ENCODE measurements at regions not wholly inside any gene's neighbourhood (a gene's known extent, or its start where the extent isn't known, plus 50 kb on each side); places are given as distances from the start of the nearest gene placed in this dataset.
"Not testable (repeated sequence)": the region's sequence is repeated elsewhere in the genome, so short reads cannot be mapped to it uniquely, and the experiment has no call there.

DNA sequence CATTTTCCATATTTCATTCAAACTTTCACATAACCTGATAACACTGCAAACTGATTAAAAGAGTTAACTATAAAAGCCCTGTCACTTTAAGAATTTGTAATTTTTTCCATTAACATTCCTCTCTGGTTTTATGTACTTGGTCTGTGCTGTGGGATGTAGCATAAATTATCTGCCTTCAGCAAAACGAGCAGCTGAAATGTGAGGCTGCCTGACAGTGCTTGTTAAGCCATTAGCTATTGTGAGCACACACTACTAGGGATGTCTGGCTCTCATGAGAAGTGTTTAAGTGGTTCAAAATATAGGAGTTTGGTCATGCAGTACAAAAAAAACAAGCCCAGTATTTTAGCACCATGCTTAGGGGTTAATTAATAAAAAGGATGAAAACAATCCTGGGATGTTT is 63.0 kb downstream of the HOXA1 start:
- in situ Hi-C loops (cut with MboI; ENCODE audit: low pct_unique_long_range_greater_than_20kb, low sequenced_read_pairs): no loop called here
- DNase-seq: no peak

DNA sequence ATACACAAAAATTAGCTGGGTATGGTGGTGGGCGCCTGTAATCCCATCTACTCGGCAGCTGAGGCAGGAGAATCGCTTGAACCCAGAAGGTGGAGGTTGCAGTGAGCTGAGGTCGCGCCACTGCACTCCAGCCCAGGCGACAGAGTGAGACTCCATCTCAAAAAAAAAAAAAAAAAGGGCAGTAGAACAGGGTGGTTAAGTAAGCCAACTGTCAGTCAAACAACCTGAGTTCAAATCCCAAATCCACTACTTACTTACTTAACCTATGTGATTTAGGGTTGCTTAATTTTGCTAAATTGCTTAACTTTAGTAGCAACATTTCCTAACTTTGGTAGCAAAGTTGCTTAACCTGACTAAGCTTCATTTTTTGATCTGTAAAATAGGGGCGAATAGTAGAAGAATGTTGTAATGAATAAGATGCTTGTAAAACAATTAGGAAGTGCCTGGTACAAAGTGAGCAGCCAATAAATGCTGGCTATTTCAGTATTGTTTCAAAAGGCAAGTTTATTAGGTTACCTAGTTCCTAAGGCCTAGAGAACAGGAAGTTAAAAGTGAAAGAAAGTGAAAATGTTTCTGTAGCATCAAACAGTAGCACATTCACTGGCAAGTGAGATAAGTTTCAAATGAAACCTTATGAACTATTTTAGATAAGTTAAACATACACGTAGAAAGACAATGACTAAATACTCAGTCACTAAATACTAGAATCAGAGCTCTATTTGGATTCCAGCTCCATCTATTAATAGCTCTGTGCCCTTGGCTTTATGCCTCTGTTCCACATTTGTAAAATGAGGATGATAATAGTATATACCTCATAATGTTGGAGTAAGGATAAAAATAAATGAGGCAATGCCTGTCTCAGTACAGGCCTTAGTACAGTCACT is 64.3 kb downstream of the HOXA1 start:
- in situ Hi-C loops (cut with MboI; ENCODE audit: low pct_unique_long_range_greater_than_20kb, low sequenced_read_pairs): no loop called here
- peak; percentile 38 for DNase-seq

DNA sequence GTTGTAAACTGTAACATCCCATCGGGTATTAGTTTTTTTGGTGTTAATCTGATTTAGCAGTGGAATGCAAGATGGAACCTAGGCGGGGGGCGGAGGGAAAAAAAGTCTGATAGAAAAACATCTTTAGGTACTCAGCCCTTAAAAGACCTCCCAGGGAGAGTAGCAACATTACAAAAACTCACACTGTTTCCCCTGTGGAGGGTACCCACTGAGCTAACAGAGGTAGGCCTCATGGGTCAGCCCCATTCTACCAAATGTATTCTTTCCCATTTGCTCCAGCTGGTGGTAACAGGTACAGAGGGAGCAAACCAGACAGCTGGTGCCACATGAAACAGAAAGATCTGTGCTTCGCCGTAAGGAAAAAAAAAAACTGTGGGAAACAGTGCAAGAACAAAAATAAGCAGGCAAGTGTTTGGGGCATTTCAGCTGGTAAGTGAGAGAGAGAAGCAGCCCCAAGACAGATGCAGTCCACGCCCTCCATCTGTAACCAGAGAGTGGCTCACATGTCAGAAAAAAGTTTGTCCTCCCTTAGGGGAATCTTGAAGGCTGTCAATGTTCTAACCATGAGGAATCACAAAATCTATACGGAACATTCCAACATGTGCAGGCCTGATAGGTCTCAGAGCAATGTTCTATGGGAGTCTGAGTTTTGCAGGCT is 65.3 kb downstream of the HOXA1 start:
- in situ Hi-C loops (cut with MboI; ENCODE audit: low pct_unique_long_range_greater_than_20kb, low sequenced_read_pairs): no loop called here
- DNase-seq: no peak

DNA sequence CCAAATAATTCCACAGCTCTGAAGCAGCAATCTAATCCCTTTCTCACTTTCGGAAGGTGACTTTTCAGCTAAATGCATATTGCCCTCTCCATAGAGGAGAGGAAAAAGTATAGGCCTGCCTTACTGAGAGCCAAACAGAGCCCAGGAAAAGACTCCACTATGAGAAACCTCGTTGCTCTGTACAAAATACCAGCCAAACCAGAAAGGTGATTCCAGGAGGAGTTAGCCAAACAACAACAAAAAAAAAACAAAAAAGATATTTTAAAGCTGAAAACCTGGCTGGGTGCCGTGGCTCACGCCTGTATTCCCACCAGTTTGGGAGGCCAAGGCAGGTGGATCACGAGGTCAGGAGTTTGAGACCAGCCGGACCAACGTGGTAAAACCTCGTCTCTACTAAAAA is 70.5 kb downstream of the HOXA1 start:
- in situ Hi-C loops (cut with MboI; ENCODE audit: low pct_unique_long_range_greater_than_20kb, low sequenced_read_pairs): no loop called here
- no peak for DNase-seq

DNA sequence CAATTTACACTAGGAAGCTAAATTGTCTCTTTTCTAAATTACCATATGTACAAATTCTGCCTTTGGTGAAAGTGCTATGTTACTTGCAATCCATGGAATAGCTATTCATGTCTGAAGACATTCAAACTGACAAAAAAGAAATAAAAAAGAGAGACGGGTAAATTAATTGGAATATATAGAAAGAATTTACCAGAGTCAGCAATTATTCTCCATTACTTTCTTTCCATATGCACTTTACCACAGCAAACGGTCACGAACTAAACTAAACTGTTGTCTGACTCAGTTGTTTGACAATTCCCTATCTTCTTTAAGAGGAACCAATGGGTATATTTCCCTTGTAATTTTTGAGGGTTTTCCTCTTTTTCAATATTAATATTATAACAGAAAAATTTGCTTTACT is 85.7 kb downstream of the HOXA1 start:
- DNase-seq: no peak
- in situ Hi-C loops (cut with MboI; ENCODE audit: low pct_unique_long_range_greater_than_20kb, low sequenced_read_pairs): no loop called here

DNA sequence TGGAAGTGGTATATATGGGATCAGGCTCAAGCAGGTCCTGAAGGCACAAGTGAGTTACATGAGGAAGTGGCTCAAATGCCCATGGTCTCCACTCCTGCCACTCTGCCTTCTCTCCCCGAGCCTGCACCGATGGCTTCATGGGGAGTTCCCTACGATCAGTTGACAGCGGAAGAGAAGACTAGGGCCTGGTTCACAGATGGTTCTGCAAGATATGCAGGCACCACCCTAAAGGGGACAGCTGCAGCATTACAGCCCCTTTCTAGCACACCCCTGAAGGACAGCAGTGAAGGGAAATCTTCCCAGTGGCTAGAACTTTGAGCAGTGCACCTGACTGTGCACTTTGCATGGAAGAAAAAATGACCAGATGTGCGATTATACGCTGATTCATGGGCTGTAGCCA is 95.3 kb downstream of the HOXA1 start:
- no peak for DNase-seq
- in situ Hi-C loops (cut with MboI; ENCODE audit: low pct_unique_long_range_greater_than_20kb, low sequenced_read_pairs): no loop called here

DNA sequence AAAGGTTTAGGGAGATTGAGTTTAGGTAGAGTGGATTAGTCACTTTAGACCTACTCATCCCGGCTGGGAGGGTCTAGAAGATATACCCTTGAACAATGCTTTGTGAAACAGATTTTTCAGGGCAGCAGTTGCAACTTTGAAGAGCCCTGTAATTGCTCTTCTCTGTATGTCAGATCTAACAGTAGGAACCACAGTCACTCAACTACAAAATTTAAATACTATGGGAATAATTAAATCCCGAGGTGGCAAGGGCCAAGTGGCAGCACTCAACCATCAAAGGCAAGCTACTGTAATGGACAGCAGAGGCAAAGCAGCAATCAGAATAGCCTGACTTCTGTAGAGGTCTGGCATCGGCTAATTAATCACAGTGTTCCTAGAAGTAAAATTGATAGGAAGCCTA is 97.5 kb downstream of the HOXA1 start:
- in situ Hi-C loops (cut with MboI; ENCODE audit: low pct_unique_long_range_greater_than_20kb, low sequenced_read_pairs); DNase-seq: not testable (repeated sequence)

DNA sequence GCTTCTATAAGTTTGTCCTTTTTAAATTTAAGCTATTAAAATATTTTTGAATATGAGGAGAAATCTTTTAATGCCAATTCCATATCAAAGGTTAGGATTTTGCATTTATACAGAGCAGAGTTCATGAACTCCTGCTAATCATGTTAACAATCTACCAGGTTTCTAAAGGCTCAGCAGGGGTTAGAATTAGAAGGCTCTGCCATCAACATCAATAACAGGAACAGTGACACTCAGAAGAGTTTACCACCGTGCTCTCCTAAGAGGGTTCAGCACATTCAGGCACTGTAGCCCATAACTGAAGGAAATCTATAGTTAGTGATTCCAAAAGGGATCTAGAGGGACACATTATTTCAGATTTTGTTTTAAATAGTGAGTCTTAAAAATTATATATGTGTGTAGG is 100.1 kb downstream of the HOXA1 start:
- no peak for DNase-seq
- in situ Hi-C loops (cut with MboI; ENCODE audit: low pct_unique_long_range_greater_than_20kb, low sequenced_read_pairs): no loop called here

DNA sequence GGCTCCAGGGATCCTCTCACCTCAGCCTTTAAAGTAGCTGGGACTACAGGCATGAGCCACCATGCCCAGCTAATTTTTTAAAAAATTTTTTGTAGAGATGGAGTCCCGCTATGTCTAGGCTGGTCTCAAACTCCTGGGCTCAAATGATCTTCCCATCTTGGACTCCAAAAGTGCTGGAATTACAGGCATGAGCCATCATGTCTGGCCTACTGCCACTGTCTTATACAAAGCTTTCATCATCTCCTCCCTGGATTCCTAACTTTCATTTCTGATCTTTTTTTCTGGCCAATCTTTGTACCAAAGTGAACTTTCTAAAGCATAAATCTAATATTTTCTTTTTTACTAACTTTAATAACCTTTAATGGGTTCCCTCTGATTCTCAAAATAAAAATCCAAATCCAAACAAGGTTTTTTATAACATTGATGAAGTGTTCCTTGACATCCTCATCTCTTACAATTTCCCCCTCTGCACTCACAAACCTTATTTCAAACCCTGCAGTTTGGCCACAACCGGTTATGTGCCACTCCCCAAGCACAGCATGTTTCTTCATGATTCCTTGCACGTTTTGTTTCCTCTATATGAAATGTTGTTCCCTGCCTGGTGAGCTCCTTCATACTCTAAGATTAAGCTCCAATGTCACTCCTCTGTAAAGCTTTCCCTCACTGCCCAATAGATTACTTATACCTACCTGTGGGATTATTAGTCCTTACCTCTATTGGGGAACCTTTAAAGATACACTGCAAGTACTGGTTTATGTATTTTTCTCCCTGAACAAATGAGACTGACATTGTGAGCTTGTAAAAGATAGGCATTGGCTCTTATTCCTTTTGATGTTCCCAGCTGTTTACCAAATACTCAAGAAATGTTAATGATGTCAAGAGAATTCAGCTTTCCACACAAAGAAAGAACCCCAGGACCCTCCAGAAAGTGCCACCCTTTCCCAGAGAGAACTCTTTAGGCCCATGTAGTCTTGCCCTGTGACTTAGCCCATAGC is 101.7 kb downstream of the HOXA1 start:
- in situ Hi-C loops (cut with MboI; ENCODE audit: low pct_unique_long_range_greater_than_20kb, low sequenced_read_pairs): no loop called here
- no peak for DNase-seq

DNA sequence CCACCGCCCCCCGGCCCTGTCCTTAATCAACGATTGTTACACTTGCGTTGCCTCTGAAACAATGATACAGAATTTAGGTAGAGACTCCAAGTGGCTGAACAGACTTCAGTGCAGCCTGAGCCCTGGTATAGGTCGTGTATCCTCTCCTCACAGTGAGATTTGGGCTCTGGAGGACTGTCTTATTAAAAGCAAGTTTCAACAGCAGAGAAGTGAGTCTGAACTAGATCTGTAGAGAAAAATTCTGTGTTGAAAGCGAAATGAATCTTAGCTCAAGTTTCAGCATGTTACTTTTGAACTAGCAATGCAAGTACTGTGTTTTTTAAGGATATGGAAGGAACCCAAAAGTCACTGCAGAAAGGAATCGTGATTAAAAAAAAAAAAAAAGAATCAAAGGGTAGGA is 103.1 kb downstream of the HOXA1 start:
- in situ Hi-C loops (cut with MboI; ENCODE audit: low pct_unique_long_range_greater_than_20kb, low sequenced_read_pairs): no loop called here
- no peak for DNase-seq

DNA sequence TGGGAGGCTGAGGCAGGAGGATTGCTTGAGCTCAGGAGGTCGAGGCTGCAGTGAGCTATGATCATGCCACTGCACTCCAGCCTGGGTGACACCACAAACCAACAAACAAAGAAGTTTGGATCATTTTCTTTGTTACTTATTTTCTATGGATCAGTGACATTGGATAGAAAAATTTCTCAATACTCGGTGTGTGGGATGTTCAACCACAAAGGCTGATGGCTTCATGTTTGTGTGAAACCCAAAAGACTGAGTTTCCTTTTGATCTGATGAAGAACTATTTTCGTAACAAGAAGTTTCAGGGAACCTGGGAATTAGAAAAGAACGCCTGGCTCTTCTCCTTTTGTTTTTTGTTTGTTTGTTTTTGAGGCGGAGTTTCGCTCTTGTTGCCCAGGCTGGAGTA is 104.0 kb downstream of the HOXA1 start:
- in situ Hi-C loops (cut with MboI; ENCODE audit: low pct_unique_long_range_greater_than_20kb, low sequenced_read_pairs): no loop called here
- DNase-seq: peak; percentile 12

DNA sequence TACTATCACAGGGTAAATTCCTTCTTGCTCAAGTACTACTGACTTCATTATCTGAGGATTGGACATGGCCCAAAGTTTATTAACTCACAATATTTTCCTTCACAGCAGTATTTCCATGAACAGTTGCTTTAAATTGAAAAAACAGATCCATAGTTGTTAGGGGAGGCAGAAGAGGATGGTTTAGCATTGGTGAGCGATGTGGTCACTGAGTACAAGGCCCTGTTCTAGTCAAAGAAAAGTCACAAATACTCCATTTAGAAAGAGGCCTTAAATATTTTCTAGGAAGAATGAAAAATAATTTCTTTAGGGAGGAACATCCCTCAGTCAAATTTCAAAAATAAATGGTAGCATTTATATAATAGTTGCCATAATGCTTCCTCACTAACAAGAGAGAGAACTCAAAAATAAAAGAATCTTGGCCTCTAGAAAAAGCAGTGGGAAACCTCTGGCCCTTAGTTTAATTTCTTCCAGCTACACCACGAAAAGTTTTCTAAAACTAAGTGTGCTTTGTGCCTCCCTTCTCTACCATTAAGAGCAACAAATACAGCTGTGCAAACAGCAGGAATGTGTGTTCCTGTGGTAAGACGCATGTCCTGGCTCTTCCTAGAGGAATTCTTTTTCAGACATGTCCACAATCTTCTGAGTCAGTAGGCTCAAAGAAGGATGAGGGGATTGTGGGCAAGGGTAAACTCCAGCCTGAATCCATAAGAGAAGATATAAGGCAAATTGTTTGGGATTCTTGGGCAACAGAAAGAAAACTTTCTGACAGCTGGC is 105.7 kb downstream of the HOXA1 start:
- in situ Hi-C loops (cut with MboI; ENCODE audit: low pct_unique_long_range_greater_than_20kb, low sequenced_read_pairs): no loop called here
- DNase-seq: no peak

DNA sequence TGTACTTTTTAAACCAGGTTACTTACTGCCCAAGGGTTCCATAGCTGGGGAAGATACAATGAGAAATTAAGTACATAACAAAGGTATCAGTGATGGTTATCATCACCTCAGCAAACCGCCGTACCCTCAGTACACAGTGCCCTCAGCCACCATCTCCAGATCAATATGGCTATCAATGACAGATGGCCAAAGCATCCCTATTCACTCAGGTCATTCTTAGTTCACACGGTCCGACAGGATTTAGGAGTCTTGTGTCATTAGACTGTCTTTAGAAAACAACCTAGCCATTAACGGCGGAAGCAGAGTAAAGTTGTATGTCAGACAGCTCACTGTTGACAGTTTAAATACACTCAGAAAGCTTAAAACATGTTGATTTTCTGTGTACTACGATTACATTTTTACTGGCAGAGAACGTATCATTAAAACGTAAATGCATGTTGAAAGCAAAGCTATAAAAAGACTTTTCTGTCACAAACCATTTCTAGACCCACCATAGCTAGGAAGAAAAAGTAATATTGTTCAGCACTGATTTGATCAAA is 106.9 kb downstream of the HOXA1 start:
- in situ Hi-C loops (cut with MboI; ENCODE audit: low pct_unique_long_range_greater_than_20kb, low sequenced_read_pairs): no loop called here

DNA sequence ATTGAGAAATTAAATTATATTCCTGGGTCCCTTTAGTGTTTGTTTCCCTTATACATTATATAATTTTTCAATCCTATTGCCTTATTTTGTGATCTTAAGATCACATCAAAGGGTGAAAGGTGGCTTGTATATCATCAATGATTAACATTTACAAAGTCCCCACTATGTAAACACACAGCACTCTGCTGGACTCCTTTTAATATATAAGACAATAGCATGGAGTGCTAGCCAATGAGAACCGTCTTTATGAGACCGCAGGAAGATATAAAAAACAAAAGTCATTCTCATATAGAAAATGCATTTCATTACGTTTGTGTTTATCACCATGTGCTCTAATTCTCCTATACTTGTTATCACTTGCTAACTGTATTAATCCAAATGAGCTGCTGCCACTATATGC is 108.5 kb downstream of the HOXA1 start:
- no peak for DNase-seq
- in situ Hi-C loops (cut with MboI; ENCODE audit: low pct_unique_long_range_greater_than_20kb, low sequenced_read_pairs): no loop called here

More for the DNA sequence above, 106.9 kb downstream of the HOXA1 start:
- no peak for DNase-seq

DNA sequence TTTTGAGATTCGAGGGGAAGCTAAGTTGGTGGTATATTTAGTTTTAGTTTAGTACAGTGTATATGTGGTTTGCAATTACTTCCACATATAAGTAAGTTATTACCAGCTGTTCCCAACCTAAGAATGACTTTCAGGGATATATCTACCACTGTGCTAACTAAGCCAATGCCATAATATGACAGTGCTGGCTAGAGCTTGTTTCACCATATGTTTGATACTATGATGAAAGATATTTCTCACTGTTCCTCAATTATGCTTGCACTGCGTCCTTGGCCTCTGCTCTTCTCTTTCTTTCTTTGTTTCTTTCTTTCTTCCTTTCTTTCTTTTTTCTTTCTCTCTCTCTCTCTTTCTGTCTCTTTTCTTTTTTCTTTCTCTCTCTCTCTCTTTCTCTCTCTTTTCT is 113.8 kb upstream of the SKAP2 start:
- DNase-seq: no peak
- in situ Hi-C loops (cut with MboI; ENCODE audit: low pct_unique_long_range_greater_than_20kb, low sequenced_read_pairs): no loop called here

DNA sequence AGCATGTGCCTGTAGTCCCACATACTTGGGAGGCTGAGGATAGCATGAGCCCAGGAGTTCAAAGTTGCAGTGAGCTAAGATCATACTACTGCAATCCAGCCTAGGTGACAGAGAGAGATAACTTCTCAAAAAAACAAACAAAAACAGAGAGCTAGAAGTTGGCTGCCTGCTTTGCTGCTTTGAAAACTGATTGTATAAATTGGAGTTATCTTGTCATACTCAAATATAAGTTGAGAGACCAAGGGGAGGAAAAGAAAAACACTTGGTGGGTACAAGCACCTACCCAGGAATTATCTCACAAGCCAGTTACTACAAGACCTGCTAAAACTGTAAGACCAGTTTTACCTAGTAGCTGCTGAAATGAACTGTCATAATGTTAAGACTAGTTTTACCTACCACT is 112.5 kb upstream of the SKAP2 start:
- in situ Hi-C loops (cut with MboI; ENCODE audit: low pct_unique_long_range_greater_than_20kb, low sequenced_read_pairs): no loop called here

DNA sequence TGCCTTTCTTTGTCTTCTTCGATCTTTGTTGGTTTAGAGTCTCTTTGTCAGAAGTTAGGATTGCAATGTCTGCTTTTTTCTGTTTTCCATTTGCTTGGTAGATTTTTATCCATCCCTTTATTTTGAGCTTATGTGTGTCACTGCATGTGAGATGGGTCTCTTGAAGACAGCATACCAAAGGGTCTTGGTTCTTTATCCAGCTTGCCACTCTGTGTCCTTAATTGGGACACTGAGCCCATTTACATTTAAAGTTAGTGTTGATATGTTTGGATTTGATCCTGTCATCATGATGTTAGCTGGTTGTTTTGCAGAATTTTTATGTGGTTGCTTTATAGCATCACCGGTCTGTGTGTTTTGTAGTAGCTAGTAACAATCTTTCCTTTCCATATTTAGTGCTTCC is 107.5 kb upstream of the SKAP2 start:
- DNase-seq; in situ Hi-C loops (cut with MboI; ENCODE audit: low pct_unique_long_range_greater_than_20kb, low sequenced_read_pairs): not testable (repeated sequence)

More for the DNA sequence above, 112.5 kb upstream of the SKAP2 start:
- no peak for DNase-seq

DNA sequence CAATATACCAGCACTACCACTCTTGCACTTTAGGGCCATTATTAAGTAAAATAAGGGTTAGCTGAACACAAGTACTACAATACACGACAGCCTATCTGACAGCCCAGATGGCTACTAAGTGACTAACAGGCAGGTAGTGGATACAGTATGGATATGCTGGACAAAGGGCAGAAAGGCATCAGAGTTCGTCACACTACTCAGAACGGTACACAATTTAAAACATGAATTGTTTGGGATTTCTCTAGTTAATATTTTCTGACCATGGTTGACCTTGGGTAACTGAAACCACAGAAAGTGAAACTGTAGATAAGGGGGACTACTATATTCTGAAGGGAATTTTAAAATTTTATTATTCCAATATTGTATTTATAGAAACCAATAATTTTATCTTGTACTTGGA is 101.3 kb upstream of the SKAP2 start:
- no peak for DNase-seq
- in situ Hi-C loops (cut with MboI; ENCODE audit: low pct_unique_long_range_greater_than_20kb, low sequenced_read_pairs): no loop called here
